Upper lobe of left lung (tissue), 4 donors: ENCODE measurements at regions not wholly inside any gene's neighbourhood (a gene's known extent, or its start where the extent isn't known, plus 50 kb on each side); places are given as distances from the start of the nearest gene placed in this dataset.

Experiments used
- POLR2A ChIP-seq, 4 donors: fragments of 450-650 bp; IDR thresholded peaks; one replicate each; pipeline ENCODE4 v1.5.1; 2016 to 2017; ENCODE audit warnings: antibody characterized with exemption in 4 of 4, mild to moderate bottlenecking in 2 of 4
- TF ChIP-seq, protein P1 (sequence below), 6 experiments: fragments of 450-650 bp in 4 of 6; fragments of 200-600 bp in 2 of 6; sonication (generic) in 2 of 6; IDR thresholded peaks; one replicate each; pipeline ENCODE4 v1.5.1; 2016 to 2019; ENCODE audit warnings: antibody characterized with exemption in 6 of 6

- TF ChIP-seq, protein P1, sequence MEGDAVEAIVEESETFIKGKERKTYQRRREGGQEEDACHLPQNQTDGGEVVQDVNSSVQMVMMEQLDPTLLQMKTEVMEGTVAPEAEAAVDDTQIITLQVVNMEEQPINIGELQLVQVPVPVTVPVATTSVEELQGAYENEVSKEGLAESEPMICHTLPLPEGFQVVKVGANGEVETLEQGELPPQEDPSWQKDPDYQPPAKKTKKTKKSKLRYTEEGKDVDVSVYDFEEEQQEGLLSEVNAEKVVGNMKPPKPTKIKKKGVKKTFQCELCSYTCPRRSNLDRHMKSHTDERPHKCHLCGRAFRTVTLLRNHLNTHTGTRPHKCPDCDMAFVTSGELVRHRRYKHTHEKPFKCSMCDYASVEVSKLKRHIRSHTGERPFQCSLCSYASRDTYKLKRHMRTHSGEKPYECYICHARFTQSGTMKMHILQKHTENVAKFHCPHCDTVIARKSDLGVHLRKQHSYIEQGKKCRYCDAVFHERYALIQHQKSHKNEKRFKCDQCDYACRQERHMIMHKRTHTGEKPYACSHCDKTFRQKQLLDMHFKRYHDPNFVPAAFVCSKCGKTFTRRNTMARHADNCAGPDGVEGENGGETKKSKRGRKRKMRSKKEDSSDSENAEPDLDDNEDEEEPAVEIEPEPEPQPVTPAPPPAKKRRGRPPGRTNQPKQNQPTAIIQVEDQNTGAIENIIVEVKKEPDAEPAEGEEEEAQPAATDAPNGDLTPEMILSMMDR (IDR thresholded peaks at IDR 0.05) = no peak
- no peak for TF ChIP-seq POLR2A (IDR thresholded peaks at IDR 0.05)
Observed at GRCh38 chr3:43199645-43200306, 86.6 kb upstream of the SNRK start.
